ENCODE measurements at regions not wholly inside any gene's neighbourhood (a gene's known extent, or its start where the extent isn't known, plus 50 kb on each side); places are given as distances from the start of the nearest gene placed in this dataset.

GRCh38 chr3:6567241-6567640 lies 293.7 kb upstream of the GRM7 start:
- no peaks in the 10 kb centered on the region for H3K4me1 Mint-ChIP-seq (ENCODE audit: low read depth)
- no peaks in the 10 kb centered on the region for H3K27me3 Mint-ChIP-seq (ENCODE audit: insufficient read depth)
- H3K9me3 Mint-ChIP-seq = peaks cover 15% of the 10 kb centered on the region
- H3K36me3 Mint-ChIP-seq (ENCODE audit: low read depth) = no peaks in the 10 kb centered on the region
- intact Hi-C loops (cut with micrococcal nuclease) = no loop called here
- no peak for DNase-seq (ENCODE audit: low spot score)
- H3K27ac Mint-ChIP-seq = no peak overlapping the region
- H3K4me3 Mint-ChIP-seq = no peak overlapping the region

GRCh38 chr3:6568999-6569493 lies 291.9 kb upstream of the GRM7 start:
- DNase-seq (ENCODE audit: low spot score) = no peak
- H3K9me3 Mint-ChIP-seq = peaks cover 15% of the 10 kb centered on the region
- no peak overlapping the region for H3K4me3 Mint-ChIP-seq
- no peaks in the 10 kb centered on the region for H3K4me1 Mint-ChIP-seq (ENCODE audit: low read depth)
- intact Hi-C loops (cut with micrococcal nuclease) = no loop called here
- no peaks in the 10 kb centered on the region for H3K36me3 Mint-ChIP-seq (ENCODE audit: low read depth)
- no peak overlapping the region for H3K27ac Mint-ChIP-seq
- H3K27me3 Mint-ChIP-seq (ENCODE audit: insufficient read depth) = no peaks in the 10 kb centered on the region

GRCh38 chr3:6571448-6571847 lies 289.5 kb upstream of the GRM7 start:
- Mint-ChIP-seq H3K9me3 (peaks cover 12% of the 10 kb centered on the region), H3K27ac (no peak overlapping the region), H3K27me3 (ENCODE audit: insufficient read depth) (no peaks in the 10 kb centered on the region), H3K4me1 (ENCODE audit: low read depth) (no peaks in the 10 kb centered on the region), H3K4me3 (no peak overlapping the region), H3K36me3 (ENCODE audit: low read depth) (no peaks in the 10 kb centered on the region)
- DNase-seq (ENCODE audit: low spot score) = no peak
- intact Hi-C loops (cut with micrococcal nuclease) = no loop called here

GRCh38 chr3:6577584-6577983 lies 283.3 kb upstream of the GRM7 start:
- Mint-ChIP-seq H3K9me3 (peaks cover 14% of the 10 kb centered on the region), H3K4me1 (ENCODE audit: low read depth) (no peaks in the 10 kb centered on the region), H3K27me3 (ENCODE audit: insufficient read depth) (no peaks in the 10 kb centered on the region), H3K36me3 (ENCODE audit: low read depth) (no peaks in the 10 kb centered on the region), H3K4me3 (no peak overlapping the region), H3K27ac (no peak overlapping the region)
- intact Hi-C loops (cut with micrococcal nuclease) = no loop called here
- DNase-seq (ENCODE audit: low spot score) = no peak

- Mint-ChIP-seq H3K4me1 (ENCODE audit: low read depth) (no peaks in the 10 kb centered on the region), H3K9me3 (peaks cover 14% of the 10 kb centered on the region), H3K27me3 (ENCODE audit: insufficient read depth) (no peaks in the 10 kb centered on the region), H3K36me3 (ENCODE audit: low read depth) (no peaks in the 10 kb centered on the region), H3K27ac (no peak overlapping the region), H3K4me3 (no peak overlapping the region)
- intact Hi-C loops (cut with micrococcal nuclease) = no loop called here
- no peak for DNase-seq (ENCODE audit: low spot score)
Measured at GRCh38 chr3:6578526-6578925, 282.4 kb upstream of the GRM7 start.

GRCh38 chr3:6580808-6581207 lies 280.1 kb upstream of the GRM7 start:
- no peaks in the 10 kb centered on the region for H3K4me1 Mint-ChIP-seq (ENCODE audit: low read depth)
- no peak for DNase-seq (ENCODE audit: low spot score)
- no peak overlapping the region for H3K4me3 Mint-ChIP-seq
- H3K27ac Mint-ChIP-seq = no peak overlapping the region
- no peaks in the 10 kb centered on the region for H3K36me3 Mint-ChIP-seq (ENCODE audit: low read depth)
- intact Hi-C loops (cut with micrococcal nuclease) = no loop called here
- H3K9me3 Mint-ChIP-seq = peaks cover 15% of the 10 kb centered on the region
- no peaks in the 10 kb centered on the region for H3K27me3 Mint-ChIP-seq (ENCODE audit: insufficient read depth)

- intact Hi-C loops (cut with micrococcal nuclease) = no loop called here
- DNase-seq (ENCODE audit: low spot score) = no peak
- Mint-ChIP-seq H3K4me3 (no peak overlapping the region), H3K27me3 (ENCODE audit: insufficient read depth) (no peaks in the 10 kb centered on the region), H3K36me3 (ENCODE audit: low read depth) (no peaks in the 10 kb centered on the region), H3K27ac (no peak overlapping the region), H3K9me3 (peaks cover 37% of the 10 kb centered on the region), H3K4me1 (ENCODE audit: low read depth) (no peaks in the 10 kb centered on the region)
Measured at GRCh38 chr3:6585360-6585759, 275.6 kb upstream of the GRM7 start.

- Mint-ChIP-seq H3K27me3 (ENCODE audit: insufficient read depth) (no peaks in the 10 kb centered on the region), H3K36me3 (ENCODE audit: low read depth) (no peaks in the 10 kb centered on the region), H3K4me3 (no peak overlapping the region), H3K27ac (no peak overlapping the region), H3K9me3 (peaks cover 21% of the 10 kb centered on the region), H3K4me1 (ENCODE audit: low read depth) (no peaks in the 10 kb centered on the region)
- intact Hi-C loops (cut with micrococcal nuclease) = no loop called here
- no peak for DNase-seq (ENCODE audit: low spot score)
Measured at GRCh38 chr3:6600237-6600636, 260.7 kb upstream of the GRM7 start.

GRCh38 chr3:6601374-6601773 lies 259.5 kb upstream of the GRM7 start:
- intact Hi-C loops (cut with micrococcal nuclease) = no loop called here
- H3K4me1 Mint-ChIP-seq (ENCODE audit: low read depth) = no peaks in the 10 kb centered on the region
- no peaks in the 10 kb centered on the region for H3K27me3 Mint-ChIP-seq (ENCODE audit: insufficient read depth)
- H3K9me3 Mint-ChIP-seq = peaks cover 23% of the 10 kb centered on the region
- H3K27ac Mint-ChIP-seq = no peak overlapping the region
- no peak overlapping the region for H3K4me3 Mint-ChIP-seq
- DNase-seq (ENCODE audit: low spot score) = no peak
- H3K36me3 Mint-ChIP-seq (ENCODE audit: low read depth) = no peaks in the 10 kb centered on the region

- Mint-ChIP-seq H3K9me3 (peaks cover 24% of the 10 kb centered on the region), H3K27ac (no peak overlapping the region), H3K36me3 (ENCODE audit: low read depth) (no peaks in the 10 kb centered on the region), H3K27me3 (ENCODE audit: insufficient read depth) (no peaks in the 10 kb centered on the region), H3K4me1 (ENCODE audit: low read depth) (no peaks in the 10 kb centered on the region), H3K4me3 (no peak overlapping the region)
- DNase-seq (ENCODE audit: low spot score) = no peak
- intact Hi-C loops (cut with micrococcal nuclease) = no loop called here
Measured at GRCh38 chr3:6602329-6602728, 258.6 kb upstream of the GRM7 start.

GRCh38 chr3:6605227-6605626 lies 255.7 kb upstream of the GRM7 start:
- Mint-ChIP-seq H3K36me3 (ENCODE audit: low read depth) (no peaks in the 10 kb centered on the region), H3K4me3 (no peak overlapping the region), H3K27me3 (ENCODE audit: insufficient read depth) (no peaks in the 10 kb centered on the region), H3K9me3 (peaks cover 24% of the 10 kb centered on the region), H3K27ac (no peak overlapping the region), H3K4me1 (ENCODE audit: low read depth) (no peaks in the 10 kb centered on the region)
- DNase-seq (ENCODE audit: low spot score) = no peak
- intact Hi-C loops (cut with micrococcal nuclease) = no loop called here

- no peak overlapping the region for H3K4me3 Mint-ChIP-seq
- H3K9me3 Mint-ChIP-seq = peaks cover 21% of the 10 kb centered on the region
- intact Hi-C loops (cut with micrococcal nuclease) = no loop called here
- DNase-seq (ENCODE audit: low spot score) = no peak
- no peaks in the 10 kb centered on the region for H3K27me3 Mint-ChIP-seq (ENCODE audit: insufficient read depth)
- no peaks in the 10 kb centered on the region for H3K36me3 Mint-ChIP-seq (ENCODE audit: low read depth)
- no peaks in the 10 kb centered on the region for H3K4me1 Mint-ChIP-seq (ENCODE audit: low read depth)
- no peak overlapping the region for H3K27ac Mint-ChIP-seq
Measured at GRCh38 chr3:6608843-6609242, 252.1 kb upstream of the GRM7 start.

- no peaks in the 10 kb centered on the region for H3K27me3 Mint-ChIP-seq (ENCODE audit: insufficient read depth)
- H3K36me3 Mint-ChIP-seq (ENCODE audit: low read depth) = no peaks in the 10 kb centered on the region
- no peak overlapping the region for H3K27ac Mint-ChIP-seq
Measured at GRCh38 chr3:6612034-6612616, 248.8 kb upstream of the GRM7 start.

GRCh38 chr3:6622260-6622659 lies 238.7 kb upstream of the GRM7 start:
- no peaks in the 10 kb centered on the region for H3K27me3 Mint-ChIP-seq (ENCODE audit: insufficient read depth)
- H3K36me3 Mint-ChIP-seq (ENCODE audit: low read depth) = no peaks in the 10 kb centered on the region
- DNase-seq (ENCODE audit: low spot score) = no peak
- intact Hi-C loops (cut with micrococcal nuclease) = no loop called here
- H3K9me3 Mint-ChIP-seq = peaks cover 8% of the 10 kb centered on the region
- no peak overlapping the region for H3K27ac Mint-ChIP-seq
- no peaks in the 10 kb centered on the region for H3K4me1 Mint-ChIP-seq (ENCODE audit: low read depth)
- H3K4me3 Mint-ChIP-seq = no peak overlapping the region

More at GRCh38 chr3:6612034-6612616, 248.8 kb upstream of the GRM7 start:
- peaks cover 13% of the 10 kb centered on the region for H3K9me3 Mint-ChIP-seq
- no peak for DNase-seq (ENCODE audit: low spot score)
- no peak overlapping the region for H3K4me3 Mint-ChIP-seq
- H3K4me1 Mint-ChIP-seq (ENCODE audit: low read depth) = no peaks in the 10 kb centered on the region
- intact Hi-C loops (cut with micrococcal nuclease) = no loop called here

Data from activated T-helper 1 cell treated with anti-CD3 and anti-CD28 coated beads, Interleukin-12 subunit alpha, Interleukin-12 subunit beta, Interleukin-2, Interleukin-4 antibody, amounts not matched to agents 30 ng/mL and 10 ng/mL and 1 ng/mL, durations not matched to agents 14 hours and 24 hours and 36 hours (primary cell).